Activated B cell treated with CpG ODN at 0.5 μM for 24 hours (primary cell): ENCODE measurements at regions not wholly inside any gene's neighbourhood (a gene's known extent, or its start where the extent isn't known, plus 50 kb on each side); places are given as distances from the start of the nearest gene placed in this dataset.
"Not testable (repeated sequence)": the region's sequence is repeated elsewhere in the genome, so short reads cannot be mapped to it uniquely, and the experiment has no call there.

Source experiments
- ATAC-seq: fragments of 200-7000 bp; cut with Tn5 transposase; one replicate; pipeline ENCODE4 v1.10.0; 2021; ENCODE audit warnings: low read depth, mild to moderate bottlenecking, moderate library complexity
- CTCF ChIA-PET: fragments of 350-600 bp; sonication (Branson Sonifier 250); formaldehyde crosslinking; loops from one replicate; lab custom pipeline; 2021; ENCODE audit warnings: antibody characterized with exemption; lab: Charles Lee
- POLR2A ChIA-PET: fragments of 350-600 bp; sonication (Branson Sonifier 250); formaldehyde crosslinking; loops from one replicate; lab custom pipeline; 2021; ENCODE audit warnings: antibody characterized with exemption; lab: Charles Lee
- DNase-seq: peaks from one replicate; pipeline ENCODE4 v3.0.0; 2022
- H3K27ac Mint-ChIP-seq: one replicate; pipeline ENCODE4 v1.8.0; 2020; ENCODE audit warnings: mixed read lengths
- H3K27me3 Mint-ChIP-seq: one replicate; pipeline ENCODE4 v1.8.0; 2021; ENCODE audit warnings: mixed read lengths
- H3K36me3 Mint-ChIP-seq: one replicate; pipeline ENCODE4 v1.8.0; 2021; ENCODE audit warnings: low read depth, mixed read lengths
- H3K4me1 Mint-ChIP-seq: one replicate; pipeline ENCODE4 v1.8.0; 2021; ENCODE audit warnings: mixed read lengths
- H3K4me3 Mint-ChIP-seq: one replicate; pipeline ENCODE4 v1.8.0; 2020; ENCODE audit warnings: mild to moderate bottlenecking, mixed read lengths
- H3K9me3 Mint-ChIP-seq: one replicate; pipeline ENCODE4 v1.8.0; 2020; ENCODE audit warnings: mixed read lengths
- intact Hi-C: fragments of 100-400 bp; cut with micrococcal nuclease; formaldehyde crosslinking; loops from one replicate; pipeline ENCODE4 v1.15.1; 2024
- TF ChIP-seq, protein P1 (sequence below): fragments of 200-600 bp; IDR thresholded peaks from one replicate; pipeline ENCODE4 v1.8.0; 2022; ENCODE audit warnings: antibody characterized with exemption, mild to moderate bottlenecking

DNA sequence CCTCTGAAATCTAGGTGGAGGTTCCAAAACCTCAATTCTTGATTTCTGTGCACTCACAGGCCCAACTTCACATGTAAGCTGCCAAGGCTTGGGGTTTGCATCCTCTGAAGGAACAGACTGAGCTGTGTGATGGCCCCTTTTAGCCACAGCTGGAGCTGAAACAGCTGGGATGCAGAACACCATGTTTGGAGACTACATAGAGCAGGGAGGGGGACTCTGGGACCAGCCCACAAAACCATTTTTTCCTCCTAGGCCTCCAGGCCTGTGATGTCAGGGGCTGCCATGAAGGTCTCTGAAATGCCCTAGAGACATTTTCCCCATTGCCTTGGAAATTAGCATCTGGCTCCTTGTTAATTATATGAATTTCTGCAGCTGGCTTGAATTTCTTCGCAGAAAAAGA is 1025.9 kb upstream of the NOVA1 start:
- no peaks in the 10 kb centered on the region for H3K27me3 Mint-ChIP-seq
- no peak overlapping the region for H3K27ac Mint-ChIP-seq
- no peak overlapping the region for H3K4me3 Mint-ChIP-seq
- TF ChIP-seq, protein P1, sequence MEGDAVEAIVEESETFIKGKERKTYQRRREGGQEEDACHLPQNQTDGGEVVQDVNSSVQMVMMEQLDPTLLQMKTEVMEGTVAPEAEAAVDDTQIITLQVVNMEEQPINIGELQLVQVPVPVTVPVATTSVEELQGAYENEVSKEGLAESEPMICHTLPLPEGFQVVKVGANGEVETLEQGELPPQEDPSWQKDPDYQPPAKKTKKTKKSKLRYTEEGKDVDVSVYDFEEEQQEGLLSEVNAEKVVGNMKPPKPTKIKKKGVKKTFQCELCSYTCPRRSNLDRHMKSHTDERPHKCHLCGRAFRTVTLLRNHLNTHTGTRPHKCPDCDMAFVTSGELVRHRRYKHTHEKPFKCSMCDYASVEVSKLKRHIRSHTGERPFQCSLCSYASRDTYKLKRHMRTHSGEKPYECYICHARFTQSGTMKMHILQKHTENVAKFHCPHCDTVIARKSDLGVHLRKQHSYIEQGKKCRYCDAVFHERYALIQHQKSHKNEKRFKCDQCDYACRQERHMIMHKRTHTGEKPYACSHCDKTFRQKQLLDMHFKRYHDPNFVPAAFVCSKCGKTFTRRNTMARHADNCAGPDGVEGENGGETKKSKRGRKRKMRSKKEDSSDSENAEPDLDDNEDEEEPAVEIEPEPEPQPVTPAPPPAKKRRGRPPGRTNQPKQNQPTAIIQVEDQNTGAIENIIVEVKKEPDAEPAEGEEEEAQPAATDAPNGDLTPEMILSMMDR = no peak
- H3K9me3 Mint-ChIP-seq = peaks cover 7% of the 10 kb centered on the region
- ChIA-PET POLR2A (no interaction called here), CTCF (no interaction called here)
- DNase-seq (no peak), ATAC-seq (no peak)
- intact Hi-C loops = no loop called here
- no peaks in the 10 kb centered on the region for H3K36me3 Mint-ChIP-seq
- no peaks in the 10 kb centered on the region for H3K4me1 Mint-ChIP-seq

- intact Hi-C loops = no loop called here
- no peaks in the 10 kb centered on the region for H3K27me3 Mint-ChIP-seq
- CTCF ChIA-PET = no interaction called here
- TF ChIP-seq, protein P1 = no peak
- no peak overlapping the region for H3K4me3 Mint-ChIP-seq
- DNase-seq = no peak
- no peak overlapping the region for H3K27ac Mint-ChIP-seq
- H3K4me1 Mint-ChIP-seq = no peaks in the 10 kb centered on the region
- H3K36me3 Mint-ChIP-seq = no peaks in the 10 kb centered on the region
- POLR2A ChIA-PET = no interaction called here
- ATAC-seq = no peak
- no peaks in the 10 kb centered on the region for H3K9me3 Mint-ChIP-seq
These were observed 1036.5 kb upstream of the NOVA1 start for GRCh38 chr14:27634056-27634970.

- DNase-seq, H3K36me3 Mint-ChIP-seq, H3K4me1 Mint-ChIP-seq, POLR2A ChIA-PET, H3K4me3 Mint-ChIP-seq, H3K9me3 Mint-ChIP-seq, H3K27me3 Mint-ChIP-seq, intact Hi-C loops, ATAC-seq, CTCF ChIA-PET, H3K27ac Mint-ChIP-seq: not testable (repeated sequence)
These were observed 1042.9 kb upstream of the NOVA1 start for GRCh38 chr14:27640688-27641087.

- POLR2A ChIA-PET = no interaction called here
- Mint-ChIP-seq H3K9me3 (peaks cover 5% of the 10 kb centered on the region), H3K4me3 (no peak overlapping the region), H3K4me1 (no peaks in the 10 kb centered on the region), H3K27ac (no peak overlapping the region), H3K27me3 (no peaks in the 10 kb centered on the region), H3K36me3 (no peaks in the 10 kb centered on the region)
- CTCF ChIA-PET = no interaction called here
- intact Hi-C loops = no loop called here
- TF ChIP-seq, protein P1 = no peak
- ATAC-seq = no peak
- no peak for DNase-seq
These were observed 1044.5 kb upstream of the NOVA1 start for GRCh38 chr14:27642251-27642866.

DNA sequence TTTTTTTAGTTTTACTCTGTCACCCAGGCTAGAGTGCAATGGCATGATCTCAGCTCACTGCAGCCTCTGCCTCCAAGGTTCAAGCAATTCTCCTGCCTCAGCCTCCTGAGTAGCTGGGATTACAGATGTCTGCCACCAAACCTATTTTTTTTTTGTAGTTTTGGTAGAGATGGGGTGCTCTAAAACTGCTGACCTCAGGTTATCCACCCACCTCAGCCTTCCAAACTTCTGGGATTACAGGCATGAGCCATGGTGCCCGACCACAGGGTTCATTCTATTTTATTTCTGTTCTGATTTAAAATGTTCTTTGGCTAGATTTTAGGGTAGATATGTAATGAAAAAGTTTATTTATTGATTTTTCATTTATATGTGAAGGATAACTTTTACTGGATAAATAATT is 1062.8 kb upstream of the NOVA1 start:
- POLR2A ChIA-PET = no interaction called here
- Mint-ChIP-seq H3K36me3 (no peaks in the 10 kb centered on the region), H3K4me3 (no peak overlapping the region), H3K4me1 (no peaks in the 10 kb centered on the region), H3K27me3 (no peaks in the 10 kb centered on the region), H3K9me3 (peaks cover 9% of the 10 kb centered on the region), H3K27ac (no peak overlapping the region)
- intact Hi-C loops = no loop called here
- CTCF ChIA-PET = no interaction called here
- TF ChIP-seq, protein P1 = no peak
- ATAC-seq (no peak), DNase-seq (no peak)
